ENCODE measurements at regions not wholly inside any gene's neighbourhood (a gene's known extent, or its start where the extent isn't known, plus 50 kb on each side); places are given as distances from the start of the nearest gene placed in this dataset.

- TF ChIP-seq CTCF (IDR thresholded peaks at IDR 0.05), result no peak
- TF ChIP-seq POLR2A (IDR thresholded peaks at IDR 0.05), result no peak
These were observed 83.2 kb upstream of the NREP start for GRCh38 chr5:111840036-111840674.
